ENCODE measurements at regions not wholly inside any gene's neighbourhood (a gene's known extent, or its start where the extent isn't known, plus 50 kb on each side); places are given as distances from the start of the nearest gene placed in this dataset.
"Not testable (repeated sequence)": the region's sequence is repeated elsewhere in the genome, so short reads cannot be mapped to it uniquely, and the experiment has no call there.

- Mint-ChIP-seq H3K4me1 (ENCODE audit: low read depth, unreplicated experiment) (no peaks in the 10 kb centered on the region), H3K36me3 (ENCODE audit: insufficient read depth, unreplicated experiment) (no peaks in the 10 kb centered on the region), H3K9me3 (ENCODE audit: low read depth, unreplicated experiment) (no peaks in the 10 kb centered on the region), H3K4me3 (ENCODE audit: low read depth, unreplicated experiment) (no peak overlapping the region), H3K27me3 (ENCODE audit: unreplicated experiment) (peaks cover 68% of the 10 kb centered on the region), H3K27ac (ENCODE audit: unreplicated experiment) (no peak overlapping the region)
- CTCF ChIA-PET, result no interaction called here
- no peak for DNase-seq
- BruUV-seq (replicated peaks), result no TSS peak
- TF ChIP-seq, protein P1, sequence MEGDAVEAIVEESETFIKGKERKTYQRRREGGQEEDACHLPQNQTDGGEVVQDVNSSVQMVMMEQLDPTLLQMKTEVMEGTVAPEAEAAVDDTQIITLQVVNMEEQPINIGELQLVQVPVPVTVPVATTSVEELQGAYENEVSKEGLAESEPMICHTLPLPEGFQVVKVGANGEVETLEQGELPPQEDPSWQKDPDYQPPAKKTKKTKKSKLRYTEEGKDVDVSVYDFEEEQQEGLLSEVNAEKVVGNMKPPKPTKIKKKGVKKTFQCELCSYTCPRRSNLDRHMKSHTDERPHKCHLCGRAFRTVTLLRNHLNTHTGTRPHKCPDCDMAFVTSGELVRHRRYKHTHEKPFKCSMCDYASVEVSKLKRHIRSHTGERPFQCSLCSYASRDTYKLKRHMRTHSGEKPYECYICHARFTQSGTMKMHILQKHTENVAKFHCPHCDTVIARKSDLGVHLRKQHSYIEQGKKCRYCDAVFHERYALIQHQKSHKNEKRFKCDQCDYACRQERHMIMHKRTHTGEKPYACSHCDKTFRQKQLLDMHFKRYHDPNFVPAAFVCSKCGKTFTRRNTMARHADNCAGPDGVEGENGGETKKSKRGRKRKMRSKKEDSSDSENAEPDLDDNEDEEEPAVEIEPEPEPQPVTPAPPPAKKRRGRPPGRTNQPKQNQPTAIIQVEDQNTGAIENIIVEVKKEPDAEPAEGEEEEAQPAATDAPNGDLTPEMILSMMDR (IDR thresholded peaks at IDR 0.05; ENCODE audit: unreplicated experiment), result no peak
- intact Hi-C loops (cut with micrococcal nuclease; ENCODE audit: unreplicated experiment), result no loop called here
Observed at GRCh38 chr9:68603371-68603770, 62.7 kb upstream of the TMEM252 start.

DNA sequence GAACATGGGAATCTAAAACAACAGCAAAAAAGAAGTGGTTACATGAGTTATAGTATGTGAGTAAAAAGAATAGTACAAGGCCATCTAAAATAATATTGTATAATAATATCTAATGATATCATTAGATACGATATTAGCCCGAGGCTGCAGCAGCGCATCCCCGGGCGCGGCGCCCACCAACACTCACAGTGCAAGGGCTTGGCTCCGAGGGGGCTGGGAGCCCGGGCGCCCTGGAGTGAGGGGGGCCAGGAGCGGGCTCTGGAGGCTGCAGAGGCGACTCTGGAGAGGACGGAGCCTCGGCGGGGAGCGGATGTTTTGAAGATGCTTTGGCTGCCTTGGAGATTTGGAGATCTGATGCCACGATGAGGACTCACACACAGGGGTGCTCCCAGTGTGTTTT is 68.1 kb upstream of the TMEM252 start:
- intact Hi-C loops (cut with micrococcal nuclease; ENCODE audit: unreplicated experiment), result no loop called here
- no peak for DNase-seq
- CTCF ChIA-PET, result no interaction called here
- no TSS peak for BruUV-seq (replicated peaks)
- TF ChIP-seq, protein P1 (IDR thresholded peaks at IDR 0.05; ENCODE audit: unreplicated experiment), result no peak
- H3K27me3 Mint-ChIP-seq (ENCODE audit: unreplicated experiment), result peaks cover 53% of the 10 kb centered on the region
- H3K9me3 Mint-ChIP-seq (ENCODE audit: low read depth, unreplicated experiment), result no peaks in the 10 kb centered on the region
- no peaks in the 10 kb centered on the region for H3K4me1 Mint-ChIP-seq (ENCODE audit: low read depth, unreplicated experiment)
- no peaks in the 10 kb centered on the region for H3K36me3 Mint-ChIP-seq (ENCODE audit: insufficient read depth, unreplicated experiment)
- H3K4me3 Mint-ChIP-seq (ENCODE audit: low read depth, unreplicated experiment), result no peak overlapping the region
- no peak overlapping the region for H3K27ac Mint-ChIP-seq (ENCODE audit: unreplicated experiment)

- intact Hi-C loops (cut with micrococcal nuclease; ENCODE audit: unreplicated experiment), result no loop called here
- Mint-ChIP-seq H3K36me3 (ENCODE audit: insufficient read depth, unreplicated experiment) (no peaks in the 10 kb centered on the region), H3K4me3 (ENCODE audit: low read depth, unreplicated experiment) (no peak overlapping the region), H3K27ac (ENCODE audit: unreplicated experiment) (no peak overlapping the region), H3K27me3 (ENCODE audit: unreplicated experiment) (peaks cover 48% of the 10 kb centered on the region), H3K9me3 (ENCODE audit: low read depth, unreplicated experiment) (no peaks in the 10 kb centered on the region), H3K4me1 (ENCODE audit: low read depth, unreplicated experiment) (no peaks in the 10 kb centered on the region)
- DNase-seq, result no peak
- TF ChIP-seq, protein P1 (IDR thresholded peaks at IDR 0.05; ENCODE audit: unreplicated experiment), result no peak
- no TSS peak for BruUV-seq (replicated peaks)
- CTCF ChIA-PET, result no interaction called here
Observed at GRCh38 chr9:68609901-68610415, 69.3 kb upstream of the TMEM252 start.

- H3K36me3 Mint-ChIP-seq (ENCODE audit: insufficient read depth, unreplicated experiment), result no peaks in the 10 kb centered on the region
- intact Hi-C loops (cut with micrococcal nuclease; ENCODE audit: unreplicated experiment), result no loop called here
- BruUV-seq (replicated peaks), result no TSS peak
- peaks cover 21% of the 10 kb centered on the region for H3K27me3 Mint-ChIP-seq (ENCODE audit: unreplicated experiment)
- no peaks in the 10 kb centered on the region for H3K9me3 Mint-ChIP-seq (ENCODE audit: low read depth, unreplicated experiment)
- H3K27ac Mint-ChIP-seq (ENCODE audit: unreplicated experiment), result no peak overlapping the region
- DNase-seq, result no peak
- H3K4me1 Mint-ChIP-seq (ENCODE audit: low read depth, unreplicated experiment), result no peaks in the 10 kb centered on the region
- H3K4me3 Mint-ChIP-seq (ENCODE audit: low read depth, unreplicated experiment), result no peak overlapping the region
- CTCF ChIA-PET, result no interaction called here
- TF ChIP-seq, protein P1 (IDR thresholded peaks at IDR 0.05; ENCODE audit: unreplicated experiment), result no peak
Observed at GRCh38 chr9:68614121-68614520, 73.4 kb upstream of the TMEM252 start.

GRCh38 chr9:68617011-68617410 is 76.3 kb upstream of the TMEM252 start:
- H3K9me3 Mint-ChIP-seq (ENCODE audit: low read depth, unreplicated experiment); H3K4me1 Mint-ChIP-seq (ENCODE audit: low read depth, unreplicated experiment); intact Hi-C loops (cut with micrococcal nuclease; ENCODE audit: unreplicated experiment); H3K27ac Mint-ChIP-seq (ENCODE audit: unreplicated experiment); BruUV-seq (replicated peaks); DNase-seq; H3K36me3 Mint-ChIP-seq (ENCODE audit: insufficient read depth, unreplicated experiment); H3K4me3 Mint-ChIP-seq (ENCODE audit: low read depth, unreplicated experiment); H3K27me3 Mint-ChIP-seq (ENCODE audit: unreplicated experiment); CTCF ChIA-PET: not testable (repeated sequence)

Measured in Calu3 (cell line).